H9 (cell line): ENCODE measurements at regions not wholly inside any gene's neighbourhood (a gene's known extent, or its start where the extent isn't known, plus 50 kb on each side); places are given as distances from the start of the nearest gene placed in this dataset.
A peak's percentile ranks its signal among the peaks of the same experiment; 100 is the strongest.

Experiments used
- DNase-seq: peaks from one replicate; pipeline ENCODE4 v3.0.0-alpha.2; 2017
- H2AFZ ChIP-seq: one replicate; pipeline ENCODE4 v1.6.1; 2013; ENCODE audit warnings: mild to moderate bottlenecking, low read length, control low read depth, moderate library complexity
- H2AK5ac ChIP-seq: 2 replicates; pipeline ENCODE4 v1.6.1; 2013; ENCODE audit warnings: low read length, control low read depth, mixed read lengths; ENCODE audit not compliant: insufficient read length
- H2BK120ac ChIP-seq: one replicate; pipeline ENCODE4 v1.6.1; 2013; ENCODE audit warnings: low read depth, mild to moderate bottlenecking, low read length, control low read depth, inconsistent platforms; ENCODE audit not compliant: poor library complexity, severe bottlenecking
- H2BK12ac ChIP-seq: 2 replicates; pipeline ENCODE4 v1.6.1; 2013; ENCODE audit warnings: low read length, control low read depth, mixed read lengths, low read depth; ENCODE audit not compliant: insufficient read length
- H2BK15ac ChIP-seq: 2 replicates; pipeline ENCODE4 v1.6.1; 2013; ENCODE audit warnings: low read depth, low read length, control low read depth
- H2BK20ac ChIP-seq: one replicate; pipeline ENCODE4 v1.6.1; 2013; ENCODE audit warnings: low read depth, mild to moderate bottlenecking, low read length, control low read depth, inconsistent platforms; ENCODE audit not compliant: poor library complexity, severe bottlenecking
- H2BK5ac ChIP-seq: 2 replicates; pipeline ENCODE4 v1.6.1; 2013; ENCODE audit warnings: low read length, control low read depth, mixed read lengths; ENCODE audit not compliant: insufficient read length
- H3K14ac ChIP-seq: 2 replicates; pipeline ENCODE4 v1.6.1; 2013; ENCODE audit warnings: low read length, control low read depth; ENCODE audit not compliant: insufficient read depth
- H3K18ac ChIP-seq: 2 replicates; pipeline ENCODE4 v1.6.1; 2013; ENCODE audit warnings: low read depth, mild to moderate bottlenecking, mixed read lengths, low read length, control low read depth; ENCODE audit not compliant: insufficient read length
- H3K23ac ChIP-seq: 2 replicates; pipeline ENCODE4 v1.6.1; 2013; ENCODE audit warnings: low read length, control low read depth, mixed read lengths, low read depth; ENCODE audit not compliant: insufficient read length
- H3K23me2 ChIP-seq: 2 replicates; pipeline ENCODE4 v1.6.1; 2013; ENCODE audit warnings: low read depth, mild to moderate bottlenecking, mixed read lengths, low read length, control low read depth; ENCODE audit not compliant: insufficient read length, poor library complexity, severe bottlenecking
- H3K27ac ChIP-seq: 2 replicates; pipeline ENCODE4 v1.5.1; 2013; ENCODE audit warnings: low read length, control low read depth, mixed read lengths, low read depth; ENCODE audit not compliant: insufficient read length
- H3K27me3 ChIP-seq: 2 replicates; pipeline ENCODE4 v1.6.1; 2013; ENCODE audit warnings: low read length, control low read depth, inconsistent platforms; ENCODE audit not compliant: insufficient read depth
- H3K4ac ChIP-seq: 2 replicates; pipeline ENCODE4 v1.6.1; 2013; ENCODE audit warnings: low read depth, mild to moderate bottlenecking, control low read depth, inconsistent platforms, low read length, moderate library complexity
- H3K4me1 ChIP-seq: 2 replicates; pipeline ENCODE4 v1.6.1; 2013; ENCODE audit warnings: low read length, control low read depth, inconsistent platforms; ENCODE audit not compliant: insufficient read depth
- H3K4me2 ChIP-seq: 2 replicates; pipeline ENCODE4 v1.6.1; 2013; ENCODE audit warnings: low read length, control low read depth, mixed read lengths; ENCODE audit not compliant: insufficient read length, insufficient read depth
- H3K56ac ChIP-seq: 2 replicates; pipeline ENCODE4 v1.6.1; 2013; ENCODE audit warnings: low read depth, mild to moderate bottlenecking, mixed read lengths, low read length, control low read depth; ENCODE audit not compliant: insufficient read length
- H3K79me1 ChIP-seq: 2 replicates; pipeline ENCODE4 v1.6.1; 2013; ENCODE audit warnings: low read depth, mild to moderate bottlenecking, moderate library complexity, low read length, control low read depth, inconsistent platforms; ENCODE audit not compliant: insufficient read depth, poor library complexity, severe bottlenecking
- H3K79me2 ChIP-seq: 2 replicates; pipeline ENCODE4 v1.6.1; 2013; ENCODE audit warnings: low read length, control low read depth, inconsistent platforms; ENCODE audit not compliant: insufficient read depth
- H3K9ac ChIP-seq: 2 replicates; pipeline ENCODE4 v1.6.1; 2013; ENCODE audit warnings: low read length, control low read depth, mixed read lengths; ENCODE audit not compliant: insufficient read length; ENCODE audit errors: extremely low read depth
- H3K9me3 ChIP-seq: one replicate; pipeline ENCODE4 v1.6.1; 2013; ENCODE audit warnings: low read depth, low read length, inconsistent platforms; ENCODE audit not compliant: control insufficient read depth
- H3T11ph ChIP-seq: one replicate; pipeline ENCODE4 v1.6.1; 2013; ENCODE audit warnings: mild to moderate bottlenecking, low read length, control low read depth, inconsistent platforms
- H4K20me1 ChIP-seq: one replicate; pipeline ENCODE4 v1.6.1; 2013; ENCODE audit not compliant: control insufficient read depth, insufficient read length, insufficient read depth
- H4K5ac ChIP-seq: 2 replicates; pipeline ENCODE4 v1.6.1; 2013; ENCODE audit warnings: low read depth, mild to moderate bottlenecking, mixed read lengths, low read length, control low read depth; ENCODE audit not compliant: insufficient read length
- H4K8ac ChIP-seq: replicated peaks from 2 replicates; pipeline ENCODE4 v1.6.1; 2013; ENCODE audit warnings: low read length, control low read depth, mixed read lengths, low read depth; ENCODE audit not compliant: insufficient read length
- H4K91ac ChIP-seq: 2 replicates; pipeline ENCODE4 v1.6.1; 2013; ENCODE audit warnings: low read depth, mild to moderate bottlenecking, moderate library complexity, mixed read lengths, low read length, control low read depth; ENCODE audit not compliant: insufficient read length
- H3K27ac Mint-ChIP-seq, 3 experiments: 2 replicates in 2 of 3; 3 replicates in 1 of 3; pipeline ENCODE4 v1.8.0; 2020 to 2021; ENCODE audit warnings: mixed read lengths in 3 of 3, mild to moderate bottlenecking in 1 of 3, moderate library complexity in 1 of 3
- H3K27me3 Mint-ChIP-seq: 2 replicates; pipeline ENCODE4 v1.8.0; 2021; ENCODE audit warnings: low read depth, mild to moderate bottlenecking, moderate library complexity, mixed read lengths
- H3K36me3 Mint-ChIP-seq, 3 experiments: 2 replicates in 2 of 3; 3 replicates in 1 of 3; pipeline ENCODE4 v1.8.0; 2020 to 2021; ENCODE audit warnings: low read depth in 3 of 3, mixed read lengths in 3 of 3; ENCODE audit not compliant: insufficient read depth in 1 of 3
- H3K4me1 Mint-ChIP-seq, 2 experiments: 2 replicates each; pipeline ENCODE4 v1.8.0; 2020; ENCODE audit warnings: mixed read lengths in 2 of 2
- H3K4me3 Mint-ChIP-seq, 2 experiments: 2 replicates in 1 of 2; 3 replicates in 1 of 2; pipeline ENCODE4 v1.8.0; 2020 to 2021; ENCODE audit warnings: mild to moderate bottlenecking in 2 of 2, mixed read lengths in 2 of 2, moderate library complexity in 1 of 2
- H3K9me3 Mint-ChIP-seq, 2 experiments: 2 replicates in 1 of 2; 3 replicates in 1 of 2; pipeline ENCODE4 v1.8.0; 2020; ENCODE audit warnings: mild to moderate bottlenecking in 2 of 2, mixed read lengths in 2 of 2, moderate library complexity in 1 of 2
- WGBS: extraction: QIAGEN DNeasy Blood & Tissue Kit; methylation state at CpG from one replicate; pipeline ENCODE4 v1.1.7; 2013; ENCODE audit warnings: missing lambda C conversion rate, low lambda C conversion rate, mixed read lengths; ENCODE audit not compliant: insufficient read length; ENCODE audit errors: extremely low coverage; 5-methylcytosine and 5-hydroxymethylcytosine counted together
- TF ChIP-seq, protein P1 (sequence below): fragments of 200-600 bp; sonication (generic); conservative IDR thresholded peaks from 3 replicates; pipeline ENCODE4 v1.8.0; 2021; ENCODE audit warnings: antibody characterized with exemption, mild to moderate bottlenecking

DNA sequence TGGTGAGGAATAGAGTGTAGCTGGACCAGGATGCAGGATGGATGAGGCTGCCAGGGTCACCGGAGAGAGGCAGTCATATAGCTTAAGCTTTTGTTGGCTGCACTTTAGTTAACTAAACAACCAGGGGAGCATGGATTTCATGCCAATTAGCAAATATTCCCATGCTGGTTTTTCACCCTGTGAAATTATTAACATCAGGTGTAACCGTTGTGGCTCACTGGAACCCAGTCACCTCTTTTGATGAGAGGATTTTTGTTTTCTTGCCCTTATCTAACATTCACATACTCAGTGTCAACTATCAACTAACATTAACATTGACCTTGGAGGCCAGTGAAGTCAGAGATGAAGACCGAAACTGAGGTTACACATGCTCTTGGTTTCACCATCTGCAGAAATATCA lies 97.2 kb upstream of the BASP1 start:
- Histone ChIP-seq H2BK15ac (no peak overlapping the region), H3K9me3 (no peaks in the 10 kb centered on the region), H3K18ac (no peak overlapping the region), H2BK120ac (no peak overlapping the region), H3K27ac (no peak overlapping the region), H4K5ac (no peak overlapping the region), H2AK5ac (no peak overlapping the region), H3K27me3 (no peaks in the 10 kb centered on the region), H4K20me1 (no peaks in the 10 kb centered on the region), H2BK20ac (no peak overlapping the region), H3K23ac (no peak overlapping the region), H3K4ac (no peak overlapping the region), H3K9ac (no peak overlapping the region), H3T11ph (no peak overlapping the region), H4K8ac (no peak overlapping the region), H4K91ac (no peak overlapping the region), H2AFZ (no peak overlapping the region), H2BK5ac (no peak overlapping the region), H3K14ac (no peak overlapping the region), H3K79me1 (no peaks in the 10 kb centered on the region), H3K23me2 (no peaks in the 10 kb centered on the region), H2BK12ac (no peak overlapping the region), H3K4me2 (no peak overlapping the region), H3K4me1 (peaks cover 5% of the 10 kb centered on the region; the same call in 1 of the 2 replicates), H3K79me2 (no peaks in the 10 kb centered on the region), H3K56ac (no peak overlapping the region)
- Mint-ChIP-seq H3K27me3 (no peaks in the 10 kb centered on the region; the same call in 1 of the 2 replicates), H3K4me1 (peaks cover 21 to 24% of the 10 kb centered on the region in 2 experiments), H3K9me3 (no peaks in the 10 kb centered on the region), H3K27ac (0 out of 7 replicates have a peak overlapping the region, but pooled peaks of 1 of the 3 experiments have one; percentile 1), H3K36me3 (no peaks in the 10 kb centered on the region), H3K4me3 (no peak overlapping the region)
- DNase-seq: no peak
- TF ChIP-seq, protein P1, sequence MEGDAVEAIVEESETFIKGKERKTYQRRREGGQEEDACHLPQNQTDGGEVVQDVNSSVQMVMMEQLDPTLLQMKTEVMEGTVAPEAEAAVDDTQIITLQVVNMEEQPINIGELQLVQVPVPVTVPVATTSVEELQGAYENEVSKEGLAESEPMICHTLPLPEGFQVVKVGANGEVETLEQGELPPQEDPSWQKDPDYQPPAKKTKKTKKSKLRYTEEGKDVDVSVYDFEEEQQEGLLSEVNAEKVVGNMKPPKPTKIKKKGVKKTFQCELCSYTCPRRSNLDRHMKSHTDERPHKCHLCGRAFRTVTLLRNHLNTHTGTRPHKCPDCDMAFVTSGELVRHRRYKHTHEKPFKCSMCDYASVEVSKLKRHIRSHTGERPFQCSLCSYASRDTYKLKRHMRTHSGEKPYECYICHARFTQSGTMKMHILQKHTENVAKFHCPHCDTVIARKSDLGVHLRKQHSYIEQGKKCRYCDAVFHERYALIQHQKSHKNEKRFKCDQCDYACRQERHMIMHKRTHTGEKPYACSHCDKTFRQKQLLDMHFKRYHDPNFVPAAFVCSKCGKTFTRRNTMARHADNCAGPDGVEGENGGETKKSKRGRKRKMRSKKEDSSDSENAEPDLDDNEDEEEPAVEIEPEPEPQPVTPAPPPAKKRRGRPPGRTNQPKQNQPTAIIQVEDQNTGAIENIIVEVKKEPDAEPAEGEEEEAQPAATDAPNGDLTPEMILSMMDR: no peak
- WGBS: no CpG with 5 or more reads among the region's 3 CpGs
